WERI-Rb-1 (cell line): ENCODE measurements at regions not wholly inside any gene's neighbourhood (a gene's known extent, or its start where the extent isn't known, plus 50 kb on each side); places are given as distances from the start of the nearest gene placed in this dataset.

Experiments
- DNase-seq: peaks from one replicate; pipeline ENCODE4 v3.0.0-alpha.2; 2020
- H3K27ac ChIP-seq: fragments of 250-450 bp; sonication (Bioruptor Pico); 2 replicates; pipeline ENCODE4 v1.5.1; 2020; ENCODE audit warnings: mild to moderate bottlenecking, moderate library complexity
- H3K27me3 ChIP-seq: fragments of 250-450 bp; sonication (Bioruptor Pico); 2 replicates; pipeline ENCODE4 v1.5.1; 2021; ENCODE audit warnings: mild to moderate bottlenecking, low read depth, moderate library complexity; ENCODE audit not compliant: insufficient read depth, severe bottlenecking
- H3K36me3 ChIP-seq: fragments of 250-450 bp; sonication (Bioruptor Pico); 2 replicates; pipeline ENCODE4 v1.5.1; 2020; ENCODE audit warnings: mild to moderate bottlenecking, moderate library complexity
- H3K4me3 ChIP-seq: 2 replicates; pipeline ENCODE4 v1.5.1; 2011; ENCODE audit warnings: low read depth, mild to moderate bottlenecking, control low read depth, low read length
- H3K9me3 ChIP-seq: fragments of 250-450 bp; sonication (Bioruptor Pico); 2 replicates; pipeline ENCODE4 v1.5.1; 2021; ENCODE audit warnings: mild to moderate bottlenecking, moderate library complexity; ENCODE audit not compliant: severe bottlenecking
- CTCF ChIP-seq: IDR thresholded peaks from 2 replicates; pipeline ENCODE4 v1.5.1; 2011; ENCODE audit warnings: low read depth, mild to moderate bottlenecking, control low read depth, inconsistent platforms, low read length

- no peak for TF ChIP-seq CTCF
- Histone ChIP-seq H3K27me3 (peaks cover 6% of the 10 kb centered on the region), H3K27ac (no peak overlapping the region), H3K36me3 (no peaks in the 10 kb centered on the region), H3K9me3 (peaks cover 13% of the 10 kb centered on the region), H3K4me3 (no peak overlapping the region)
- no peak for DNase-seq
These were observed 50.4 kb upstream of the RASGRF1 start for GRCh38 chr15:79140846-79141570.
